IPS DF 19.7 (cell line): ENCODE measurements at regions not wholly inside any gene's neighbourhood (a gene's known extent, or its start where the extent isn't known, plus 50 kb on each side); places are given as distances from the start of the nearest gene placed in this dataset.

Experiments used
- DNase-seq: peaks from one replicate; pipeline ENCODE4 v3.0.0-alpha.2; 2013; ENCODE audit warnings: low read depth, low spot score

DNA sequence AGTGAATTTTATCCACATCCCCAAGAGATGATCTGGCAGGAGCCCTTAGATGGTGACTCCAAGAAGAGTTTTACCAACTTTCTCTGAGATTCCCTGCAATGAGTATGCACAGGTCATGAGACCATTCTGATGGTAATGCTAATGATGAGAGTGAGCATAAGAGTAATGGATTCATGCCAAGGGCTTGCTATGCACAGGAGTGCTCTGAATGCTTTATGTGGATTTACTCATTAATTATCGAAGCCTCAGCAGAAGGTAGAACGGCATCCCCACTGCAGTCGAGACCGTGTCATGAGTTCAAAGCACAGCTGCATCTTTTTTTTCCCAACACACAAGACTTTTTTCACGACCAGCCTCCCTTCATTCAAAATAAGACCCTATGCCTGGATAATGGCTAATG, 355.0 kb downstream of the RAB28 start:
- DNase-seq: no peak

DNA sequence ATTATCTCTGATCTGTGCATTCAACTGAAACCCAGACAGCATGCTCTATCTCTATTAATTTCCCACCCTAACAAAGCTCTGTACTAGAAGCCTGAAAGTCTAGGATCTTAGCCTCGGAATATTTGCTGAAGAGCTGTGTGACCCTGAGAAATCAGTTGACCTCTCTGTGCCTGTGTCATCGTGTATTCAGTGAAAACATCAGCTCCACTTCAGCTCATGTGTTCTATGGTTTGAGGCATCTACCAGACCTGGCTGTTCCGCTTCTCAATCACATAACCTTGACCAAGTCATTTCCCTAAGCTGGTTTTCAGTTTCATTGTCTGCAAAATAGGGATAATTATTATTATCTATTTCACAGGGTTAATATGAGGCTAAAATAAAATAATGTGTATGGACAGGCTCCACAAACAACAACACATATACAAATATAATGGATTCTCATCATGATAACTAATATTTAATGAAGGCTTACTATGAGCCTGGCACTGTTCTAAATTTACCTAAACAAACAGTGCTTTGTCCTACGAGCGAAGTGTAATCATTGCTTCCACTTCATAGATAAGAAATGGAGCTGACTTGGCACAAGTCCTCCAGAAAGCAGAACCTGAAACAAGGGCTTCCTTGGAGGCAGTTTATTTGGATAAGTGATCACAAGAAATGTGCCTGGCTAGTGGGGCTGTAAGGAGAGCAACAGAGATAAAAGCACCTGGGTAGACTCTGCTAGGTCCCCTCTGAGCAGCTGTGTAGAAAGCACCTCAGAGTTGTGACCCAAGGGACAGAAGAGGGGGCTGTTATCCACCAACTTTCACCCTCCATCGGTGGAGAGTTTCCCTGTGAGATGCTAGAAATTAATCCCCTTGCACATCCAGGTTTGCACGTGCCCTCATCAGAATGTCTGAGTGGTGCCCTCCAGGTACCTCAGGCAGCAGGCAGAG, 356.9 kb downstream of the RAB28 start:
- no peak for DNase-seq

- no peak for DNase-seq
Measured at GRCh38 chr4:13118633-13119032, 365.5 kb downstream of the RAB28 start.

- DNase-seq: no peak
Measured at GRCh38 chr4:13117185-13117584, 367.0 kb downstream of the RAB28 start.

GRCh38 chr4:13112030-13112429, 372.1 kb downstream of the RAB28 start:
- DNase-seq: no peak

DNA sequence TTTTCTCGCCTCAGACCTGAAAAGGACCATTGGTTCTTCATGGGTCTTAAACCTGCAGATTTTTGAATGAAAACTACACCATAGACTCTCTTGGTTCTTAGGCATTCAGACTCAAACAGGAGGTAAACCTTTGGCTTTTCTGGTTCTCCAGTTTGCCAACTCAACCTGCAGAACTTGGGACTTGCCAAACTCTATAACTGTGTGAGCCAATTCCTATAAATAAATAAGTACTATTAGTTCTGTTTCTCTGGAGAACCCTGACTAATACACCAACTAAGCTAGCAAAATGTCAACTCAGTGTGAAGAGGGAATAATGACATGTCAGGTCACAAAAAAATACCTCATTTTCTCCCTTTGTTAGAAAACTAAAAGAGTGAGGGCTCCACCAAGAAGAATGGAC, 374.6 kb downstream of the RAB28 start:
- no peak for DNase-seq

DNA sequence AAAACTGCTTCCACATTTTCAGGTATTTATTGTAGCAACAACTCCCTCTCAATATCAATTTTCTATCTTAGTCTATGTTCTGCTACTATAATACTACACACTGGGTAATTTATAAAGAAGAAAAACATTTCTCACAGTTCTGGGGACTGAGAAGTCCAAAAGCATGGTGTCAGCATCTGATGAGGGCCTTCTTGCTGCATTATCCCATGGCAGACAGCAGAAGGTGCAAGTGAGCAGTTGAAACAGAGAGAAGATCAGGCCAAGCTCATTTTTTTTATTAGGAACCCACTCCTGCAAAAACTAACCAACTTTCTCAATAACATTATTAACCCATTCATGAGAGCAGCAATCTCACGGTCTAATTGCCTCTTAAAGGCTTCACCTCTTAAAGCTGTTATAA, 376.0 kb downstream of the RAB28 start:
- no peak for DNase-seq

DNA sequence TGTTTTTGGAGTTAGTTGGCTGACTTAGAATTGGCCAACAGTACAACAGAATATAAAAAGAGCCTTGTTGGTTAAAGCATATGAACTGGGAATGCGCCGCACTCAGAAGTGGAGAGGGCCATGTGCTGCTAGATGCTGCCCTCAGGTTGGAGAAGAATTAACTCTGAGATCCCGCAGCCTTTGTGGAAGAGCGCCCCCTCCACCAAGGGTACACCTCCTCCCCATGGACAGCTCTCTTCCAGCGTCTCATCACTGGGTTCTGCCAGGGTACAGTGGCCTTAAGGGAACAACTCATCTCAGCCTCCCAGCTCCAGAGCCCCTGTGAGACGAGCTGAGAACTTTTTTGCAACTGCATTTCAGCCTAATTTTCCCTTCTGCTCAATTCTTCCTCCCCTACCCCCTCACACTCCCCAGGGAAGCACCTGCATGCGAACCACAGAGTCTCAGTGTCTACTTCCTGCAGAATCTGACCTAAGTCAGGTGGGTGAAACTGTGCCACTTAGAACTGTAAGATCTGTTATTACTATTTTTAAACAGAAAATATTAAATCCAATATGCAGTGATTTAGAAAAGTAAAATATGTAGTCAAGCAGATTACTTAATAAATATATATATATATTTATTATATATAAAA, 380.6 kb downstream of the RAB28 start:
- DNase-seq: no peak

DNA sequence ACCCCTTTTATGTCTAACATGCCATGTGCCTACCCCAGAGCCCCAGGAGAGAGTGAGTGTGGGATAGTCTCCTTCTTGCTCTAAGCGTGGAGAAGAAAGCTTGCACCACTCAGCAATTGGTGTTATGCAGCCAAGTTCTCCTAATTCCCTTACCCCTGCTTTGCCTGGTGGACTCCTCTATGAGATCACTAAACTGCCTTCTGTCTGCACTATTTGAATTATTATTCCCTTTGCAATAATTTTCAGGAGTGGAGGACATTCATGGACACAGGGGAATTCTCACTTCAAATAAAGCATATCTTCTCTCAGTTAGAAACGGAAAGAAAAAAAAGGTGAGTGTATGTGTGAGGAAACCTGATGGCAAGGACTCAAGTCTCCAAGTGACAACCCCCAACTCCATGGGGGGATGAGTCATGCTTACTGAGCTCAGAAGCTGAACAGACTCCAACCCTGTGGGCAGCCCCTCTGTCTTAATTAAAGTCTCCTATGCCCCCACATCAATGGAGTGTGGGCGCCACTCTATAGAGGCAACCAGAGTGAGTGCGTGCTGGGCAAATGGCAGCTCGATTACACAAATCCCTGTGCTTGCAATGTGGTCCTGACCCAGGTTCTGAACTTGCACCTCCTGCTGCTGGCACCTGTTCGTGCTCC, 381.9 kb downstream of the RAB28 start:
- DNase-seq: no peak

DNA sequence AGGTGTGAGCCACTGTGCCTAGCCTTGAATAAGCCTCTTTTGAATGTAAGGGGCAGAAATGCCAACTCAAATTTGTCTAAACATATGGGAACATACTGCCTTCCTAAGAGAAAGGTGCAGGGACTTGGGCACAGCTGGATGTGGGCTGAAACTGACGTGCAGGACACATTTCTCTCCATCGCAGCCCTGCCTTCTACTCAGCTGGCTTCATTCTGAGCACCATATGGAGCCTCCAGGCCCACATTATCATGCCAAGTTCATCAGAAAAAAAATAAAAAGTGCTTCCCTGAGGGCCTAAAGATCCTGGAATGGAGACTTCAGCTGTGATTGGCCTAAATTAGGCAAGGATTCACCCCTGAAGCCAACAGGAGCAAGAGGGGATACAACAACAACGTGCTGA, 386.2 kb downstream of the RAB28 start:
- no peak for DNase-seq

DNA sequence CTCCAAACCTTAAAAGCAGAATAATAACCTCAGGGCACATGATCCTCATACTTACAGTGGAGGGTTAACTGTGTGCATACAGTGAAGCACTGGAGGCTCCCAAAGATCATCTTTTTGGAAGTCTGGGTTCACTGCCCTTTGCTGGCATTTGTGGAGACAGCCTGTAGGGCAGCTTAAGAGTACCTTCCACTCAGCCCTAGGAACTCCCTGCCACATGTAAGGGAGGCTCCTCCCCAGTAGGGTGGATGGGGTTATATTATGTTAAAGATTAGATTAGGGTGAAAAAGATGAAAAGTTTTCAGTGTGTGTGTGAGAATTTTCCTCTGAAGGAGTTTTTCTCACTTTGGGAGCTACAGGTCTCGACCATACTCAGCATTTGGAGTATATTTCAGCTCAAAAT, 388.4 kb downstream of the RAB28 start:
- DNase-seq: no peak

DNA sequence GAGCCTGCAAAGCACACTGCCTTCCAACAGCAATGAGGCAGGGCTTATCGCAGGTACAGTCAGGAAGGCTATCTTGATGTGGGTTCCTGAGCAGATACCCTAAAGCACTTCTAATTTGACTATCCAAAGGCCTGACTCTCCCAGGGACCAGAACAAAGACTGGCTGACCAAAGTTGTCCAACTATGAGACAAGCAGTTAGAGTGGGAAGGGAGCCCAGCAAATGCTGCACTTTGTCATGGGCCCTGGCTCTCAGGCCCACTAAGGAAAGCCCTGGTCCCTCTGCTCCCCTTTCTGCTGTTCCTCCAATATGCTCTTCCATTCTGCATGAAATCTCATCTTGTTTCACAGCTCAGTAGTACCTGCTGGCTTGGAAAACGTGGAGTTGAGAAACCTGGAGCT, 391.0 kb downstream of the RAB28 start:
- DNase-seq: no peak

GRCh38 chr4:13092702-13093101, 391.4 kb downstream of the RAB28 start:
- DNase-seq: no peak

GRCh38 chr4:13089659-13089998, 394.5 kb downstream of the RAB28 start:
- DNase-seq: no peak

DNA sequence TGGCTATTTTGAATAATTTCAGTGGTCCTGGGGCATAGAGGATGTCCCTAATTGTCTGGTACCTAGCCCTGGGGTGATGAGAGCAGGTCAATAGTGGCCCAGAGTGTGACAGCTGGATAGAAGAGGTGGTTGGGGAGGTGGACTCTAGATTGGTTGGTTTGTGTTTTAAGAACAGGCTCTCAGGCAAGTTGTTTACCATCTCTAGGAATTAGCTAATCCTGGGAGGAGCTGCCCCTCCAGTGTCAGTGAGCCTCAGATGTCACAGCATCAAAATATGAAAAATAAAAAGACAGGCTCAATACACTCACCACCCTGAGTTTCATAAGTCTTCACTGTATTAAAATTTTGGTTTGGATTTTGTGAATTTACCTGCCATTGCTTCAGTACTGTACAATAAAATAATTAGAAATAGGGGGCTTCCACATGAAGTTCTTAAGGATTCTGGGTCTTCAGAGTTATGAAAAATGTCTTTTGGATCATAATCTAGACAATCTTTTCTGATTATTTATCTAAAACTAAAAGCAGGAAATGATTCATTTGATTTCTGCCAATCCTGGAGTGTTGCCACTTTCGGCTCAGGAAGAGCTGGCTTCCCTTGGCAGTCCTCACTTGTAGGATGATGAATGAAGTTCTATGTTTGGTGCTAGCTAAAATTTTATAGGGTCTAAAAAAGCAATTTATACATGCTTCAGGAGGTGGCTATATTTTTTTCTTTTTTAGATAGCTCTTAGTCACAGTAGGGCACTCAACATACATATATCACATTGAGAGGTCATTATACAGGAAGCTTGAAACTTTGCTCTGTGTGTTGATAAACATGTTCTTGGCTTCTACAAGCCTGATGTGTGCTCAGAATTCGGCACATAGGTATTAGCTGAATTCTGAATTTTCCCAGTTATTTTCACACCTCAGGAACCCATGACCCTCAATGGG, 395.1 kb downstream of the RAB28 start:
- no peak for DNase-seq

DNA sequence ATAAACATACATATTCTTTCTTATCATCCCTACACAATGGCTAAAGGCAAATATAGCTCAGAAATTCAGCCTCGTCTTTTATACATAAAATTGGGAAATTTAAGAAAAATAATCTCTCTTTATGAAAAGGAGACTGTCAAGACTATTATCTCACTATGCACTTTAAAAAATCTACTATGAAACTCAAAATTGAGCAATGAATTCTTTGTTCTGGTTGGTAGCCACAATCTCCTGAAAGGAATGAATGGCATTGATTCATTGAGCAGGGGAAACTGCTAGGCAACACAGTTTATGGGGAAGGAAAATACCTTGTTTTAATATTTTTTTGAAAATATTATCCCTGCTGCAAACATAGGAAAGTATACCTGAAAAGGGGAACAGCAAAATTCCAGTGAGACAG, 397.1 kb downstream of the RAB28 start:
- DNase-seq: no peak

GRCh38 chr4:13084210-13084609, 399.9 kb downstream of the RAB28 start:
- no peak for DNase-seq

- DNase-seq: no peak
Measured at GRCh38 chr4:13081830-13082229, 402.3 kb downstream of the RAB28 start.

DNA sequence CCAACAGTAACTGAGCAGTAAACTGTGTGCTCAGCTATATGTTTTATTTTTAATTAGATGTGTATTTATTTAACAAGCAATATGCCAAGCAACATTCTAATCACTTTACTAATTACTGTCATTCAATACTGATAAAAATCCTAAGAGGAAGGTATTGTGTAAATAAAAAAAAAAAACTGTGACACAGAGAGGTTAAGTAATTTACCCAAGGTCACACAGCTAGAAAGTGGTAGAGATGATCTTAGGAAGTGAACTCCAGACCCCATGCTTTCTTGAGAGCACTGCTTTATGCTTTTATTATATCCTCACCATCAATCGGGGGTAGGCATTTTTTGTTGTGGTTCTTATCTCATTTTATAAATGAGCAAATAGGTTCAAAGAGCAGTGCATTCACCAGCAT, 417.1 kb downstream of the RAB28 start:
- no peak for DNase-seq

- no peak for DNase-seq
Measured at GRCh38 chr4:13059019-13059418, 425.1 kb downstream of the RAB28 start.

GRCh38 chr4:13056630-13057189, 427.4 kb downstream of the RAB28 start:
- DNase-seq: no peak
